Coronary artery (tissue), 2 donors: ENCODE measurements at regions not wholly inside any gene's neighbourhood (a gene's known extent, or its start where the extent isn't known, plus 50 kb on each side); places are given as distances from the start of the nearest gene placed in this dataset.

Experiments used
- DNase-seq: peaks from one replicate; pipeline ENCODE4 v3.0.0-alpha.2; 2017; ENCODE audit warnings: low spot score
- H3K27ac ChIP-seq, 2 donors: fragments of 200-600 bp; sonication (generic); one replicate each; pipeline ENCODE4 v1.5.1; 2016 to 2019
- H3K4me3 ChIP-seq: fragments of 200-600 bp; sonication (generic); 2 replicates; pipeline ENCODE4 v1.5.1; 2016; ENCODE audit warnings: mild to moderate bottlenecking, moderate library complexity
- CTCF ChIP-seq: fragments of 200-600 bp; sonication (generic); IDR thresholded peaks from one replicate; pipeline ENCODE4 v1.5.1; 2019; ENCODE audit warnings: antibody characterized with exemption

- no peak for DNase-seq
- TF ChIP-seq CTCF = no peak
- no peak overlapping the region for H3K4me3 ChIP-seq
- no peak overlapping the region for H3K27ac ChIP-seq
Measured at GRCh38 chr21:17082843-17083483, 429.9 kb upstream of the CXADR start.

- DNase-seq = no peak
- Histone ChIP-seq H3K27ac (no peak overlapping the region), H3K4me3 (no peak overlapping the region)
- no peak for TF ChIP-seq CTCF
Measured at GRCh38 chr21:17085707-17086106, 427.1 kb upstream of the CXADR start.

- H3K27ac ChIP-seq = no peak overlapping the region
- no peak for TF ChIP-seq CTCF
- H3K4me3 ChIP-seq = no peak overlapping the region
- no peak for DNase-seq
Measured at GRCh38 chr21:17088500-17088899, 424.3 kb upstream of the CXADR start.

- no peak overlapping the region for H3K4me3 ChIP-seq
- no peak for DNase-seq
- no peak for TF ChIP-seq CTCF
- H3K27ac ChIP-seq = no peak overlapping the region
Measured at GRCh38 chr21:17089091-17089491, 423.8 kb upstream of the CXADR start.

- H3K4me3 ChIP-seq = no peak overlapping the region
- no peak for TF ChIP-seq CTCF
- no peak overlapping the region for H3K27ac ChIP-seq
- no peak for DNase-seq
Measured at GRCh38 chr21:17101696-17102095, 411.1 kb upstream of the CXADR start.

GRCh38 chr21:17105932-17106331 is 406.9 kb upstream of the CXADR start:
- no peak for DNase-seq
- Histone ChIP-seq H3K27ac (no peak overlapping the region), H3K4me3 (no peak overlapping the region)
- TF ChIP-seq CTCF = no peak

GRCh38 chr21:17114045-17114444 is 398.8 kb upstream of the CXADR start:
- no peak overlapping the region for H3K4me3 ChIP-seq
- H3K27ac ChIP-seq = no peak overlapping the region
- DNase-seq = no peak
- TF ChIP-seq CTCF = no peak
